HG02840 (cell line): ENCODE measurements at regions not wholly inside any gene's neighbourhood (a gene's known extent, or its start where the extent isn't known, plus 50 kb on each side); places are given as distances from the start of the nearest gene placed in this dataset.

ENCODE experiments used
- ATAC-seq: cut with Tn5 transposase; IDR thresholded peaks from one replicate; pipeline ENCODE4 v1.9.1; 2021; ENCODE audit warnings: mild to moderate bottlenecking, moderate library complexity, moderate number of reproducible peaks; ENCODE audit not compliant: unreplicated experiment, low FRiP score

- ATAC-seq, result no peak
These were observed 100.1 kb upstream of the MAP2 start for GRCh38 chr2:209323738-209324137.

GRCh38 chr2:209324281-209324680 lies 99.6 kb upstream of the MAP2 start:
- ATAC-seq, result no peak

DNA sequence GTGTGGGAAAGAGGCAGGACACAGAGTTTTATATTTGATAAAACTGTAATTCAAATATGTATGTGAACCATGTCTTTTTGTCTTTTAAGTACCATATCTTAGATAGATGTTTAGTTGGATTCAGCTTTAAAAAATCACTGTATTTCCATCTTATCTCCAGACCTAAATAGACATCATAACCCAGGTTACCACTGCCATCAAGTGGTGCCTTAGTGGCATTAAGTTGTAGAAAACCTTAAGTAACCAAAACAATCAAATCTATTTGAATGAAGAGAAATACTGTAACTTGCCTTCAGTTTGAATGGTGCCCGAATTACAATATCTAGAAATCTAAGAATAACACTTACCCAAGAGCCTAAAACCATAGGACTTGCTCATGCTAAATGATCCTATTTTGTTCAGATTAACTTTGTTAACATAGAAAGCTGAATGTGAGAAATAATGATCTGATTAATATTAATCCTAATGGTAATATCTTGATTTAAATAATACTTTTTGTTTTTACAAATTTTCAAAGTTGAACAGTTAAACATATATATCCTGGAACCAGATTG lies 92.5 kb upstream of the MAP2 start:
- no peak for ATAC-seq

GRCh38 chr2:209334188-209335017 lies 89.4 kb upstream of the MAP2 start:
- peak; percentile 75 for ATAC-seq

- no peak for ATAC-seq
These were observed 83.3 kb upstream of the MAP2 start for GRCh38 chr2:209340522-209340921.

- no peak for ATAC-seq
These were observed 79.5 kb upstream of the MAP2 start for GRCh38 chr2:209344349-209344748.

DNA sequence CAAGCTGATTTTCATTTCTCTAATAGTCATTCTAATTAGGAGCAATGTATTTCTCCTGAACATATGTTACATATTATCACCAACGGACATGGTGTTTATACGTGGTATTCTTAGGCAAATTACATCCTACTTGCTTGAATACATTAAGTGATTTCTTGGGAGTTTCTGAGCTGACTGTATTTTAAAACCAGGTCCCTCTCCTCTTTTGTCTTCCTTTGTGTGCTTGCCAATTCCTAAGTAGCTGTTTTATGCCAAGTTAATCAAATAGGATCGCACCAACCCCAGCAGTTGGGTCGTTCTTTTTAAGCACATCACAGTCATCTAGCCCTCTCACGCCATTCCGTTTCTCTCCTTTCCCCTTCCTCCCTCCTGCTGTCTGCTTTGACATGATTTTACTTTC lies 75.4 kb upstream of the MAP2 start:
- ATAC-seq, result no peak

DNA sequence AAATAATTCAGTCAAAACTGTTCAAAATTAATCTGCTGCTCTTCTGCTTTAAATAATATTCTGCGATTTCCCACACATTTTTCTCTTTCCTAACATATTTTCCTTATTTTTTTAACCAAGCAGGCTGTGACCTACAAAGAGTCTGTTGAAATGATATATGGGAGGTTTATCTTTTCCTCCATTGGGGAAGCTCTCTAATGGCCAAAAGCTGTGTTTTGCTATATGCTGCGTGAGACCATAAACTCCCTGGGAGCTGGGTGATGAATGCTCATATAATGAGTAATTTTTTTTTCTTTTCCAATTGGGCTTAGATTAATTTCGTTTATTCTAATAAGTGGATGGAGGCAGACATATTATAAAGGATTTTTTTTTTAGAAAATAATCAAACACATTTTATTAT lies 72.2 kb upstream of the MAP2 start:
- no peak for ATAC-seq

GRCh38 chr2:209358992-209359391 lies 64.9 kb upstream of the MAP2 start:
- ATAC-seq, result no peak

GRCh38 chr2:209367075-209367747 lies 56.6 kb upstream of the MAP2 start:
- no peak for ATAC-seq

GRCh38 chr2:209368406-209368805 lies 55.4 kb upstream of the MAP2 start:
- ATAC-seq, result no peak

GRCh38 chr2:209368914-209369313 lies 54.9 kb upstream of the MAP2 start:
- ATAC-seq, result no peak

DNA sequence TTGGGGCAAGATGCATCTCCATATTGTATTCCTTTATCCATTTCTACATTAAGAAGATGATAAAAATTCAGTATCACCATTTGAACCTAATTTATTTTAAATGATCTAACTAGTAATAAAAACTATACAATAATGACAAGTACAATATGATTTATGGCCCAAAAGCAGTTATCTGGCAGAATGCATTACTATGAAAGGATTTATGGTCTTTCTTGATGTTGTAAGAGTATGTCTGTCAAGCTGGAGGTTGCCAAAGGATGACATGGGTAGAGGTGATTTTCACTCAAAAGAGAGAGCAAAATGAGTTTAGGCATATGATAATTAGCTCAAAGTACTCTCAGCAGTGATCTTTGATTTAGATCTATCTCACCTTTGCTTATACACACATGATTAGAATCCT lies 54.2 kb upstream of the MAP2 start:
- no peak for ATAC-seq

- ATAC-seq, result no peak
These were observed 52.4 kb upstream of the MAP2 start for GRCh38 chr2:209371407-209371806.
